ENCODE measurements at regions not wholly inside any gene's neighbourhood (a gene's known extent, or its start where the extent isn't known, plus 50 kb on each side); places are given as distances from the start of the nearest gene placed in this dataset.
"Not testable (repeated sequence)": the region's sequence is repeated elsewhere in the genome, so short reads cannot be mapped to it uniquely, and the experiment has no call there.

GRCh38 chrX:118257781-118258180 is 88.1 kb upstream of the WDR44 start:
- DNase-seq (ENCODE audit: low read depth) = no peak

- no peak for DNase-seq (ENCODE audit: low read depth)
Observed at GRCh38 chrX:118259213-118259612, 86.7 kb upstream of the WDR44 start.

- DNase-seq (ENCODE audit: low read depth) = no peak
Observed at GRCh38 chrX:118261151-118261550, 84.8 kb upstream of the WDR44 start.

- no peak for DNase-seq (ENCODE audit: low read depth)
Observed at GRCh38 chrX:118271775-118272174, 74.1 kb upstream of the WDR44 start.

- DNase-seq (ENCODE audit: low read depth) = no peak
Observed at GRCh38 chrX:118272242-118272641, 73.7 kb upstream of the WDR44 start.

- DNase-seq (ENCODE audit: low read depth) = no peak
Observed at GRCh38 chrX:118286066-118286762, 59.7 kb upstream of the WDR44 start.

- not testable (repeated sequence) for DNase-seq (ENCODE audit: low read depth)
Observed at GRCh38 chrX:118295818-118296217, 50.1 kb upstream of the WDR44 start.

All from HS-5 (cell line).